K562 (cell line): ENCODE measurements at regions not wholly inside any gene's neighbourhood (a gene's known extent, or its start where the extent isn't known, plus 50 kb on each side); places are given as distances from the start of the nearest gene placed in this dataset.

Experiments
- HDAC6 ChIP-seq: IDR thresholded peaks from 2 replicates; pipeline ENCODE4 v1.6.1; 2012; ENCODE audit warnings: low read depth, mild to moderate bottlenecking, control low read depth, inconsistent platforms, low read length, moderate library complexity
- HMG20B ChIP-seq: fragments of 250-450 bp; sonication (Bioruptor Pico); IDR thresholded peaks from 2 replicates; pipeline ENCODE4 v1.5.0; 2021; ENCODE audit warnings: mild to moderate bottlenecking
- L3MBTL2 ChIP-seq: fragments of 450-650 bp; IDR thresholded peaks from 2 replicates; pipeline ENCODE4 v1.6.1; 2016; ENCODE audit warnings: mild to moderate bottlenecking, moderate library complexity
- NCOA6 ChIP-seq: fragments of 450-650 bp; IDR thresholded peaks from 2 replicates; pipeline ENCODE4 v1.6.1; 2017; ENCODE audit warnings: mild to moderate bottlenecking
- ZFP30 ChIP-seq: fragments of 250-450 bp; sonication (Bioruptor Pico); IDR thresholded peaks from 2 replicates; pipeline ENCODE4 v1.8.0; 2022; ENCODE audit warnings: moderate library complexity, mild to moderate bottlenecking, inconsistent platforms, borderline replicate concordance
- ZNF224 ChIP-seq: sonication (generic); formaldehyde crosslinking; IDR thresholded peaks from 2 replicates; pipeline ENCODE4 v1.8.0; 2022; ENCODE audit warnings: mild to moderate bottlenecking, missing genetic modification reagents
- ZNF324 ChIP-seq: fragments of 250-450 bp; sonication (Bioruptor Pico); IDR thresholded peaks from 2 replicates; pipeline ENCODE4 v1.4.0; 2020; ENCODE audit warnings: mild to moderate bottlenecking
- TF ChIP-seq, protein P1 (sequence below): IDR thresholded peaks from 3 replicates; pipeline ENCODE4 v1.6.1; 2011; ENCODE audit warnings: borderline replicate concordance, mild to moderate bottlenecking; ENCODE audit not compliant: insufficient read length, insufficient read depth
- TF ChIP-seq, protein P2 (sequence below): conservative IDR thresholded peaks from 2 replicates; pipeline ENCODE4 v1.6.1; 2011; ENCODE audit warnings: low read depth, mild to moderate bottlenecking, low read length; ENCODE audit not compliant: control insufficient read depth
- TF ChIP-seq, protein P3 (sequence below), 3 experiments: IDR thresholded peaks in 2 of 3; conservative IDR thresholded peaks in 1 of 3; 2 replicates each; pipeline ENCODE4 v1.5.1; 2011 to 2012; ENCODE audit warnings: low read length in 3 of 3, mild to moderate bottlenecking in 3 of 3, control low read depth in 2 of 3, improper control_type of control experiment in 1 of 3, inconsistent platforms in 1 of 3, low read depth in 1 of 3, mixed read lengths in 1 of 3, moderate library complexity in 1 of 3; ENCODE audit not compliant: insufficient read depth in 2 of 3

DNA sequence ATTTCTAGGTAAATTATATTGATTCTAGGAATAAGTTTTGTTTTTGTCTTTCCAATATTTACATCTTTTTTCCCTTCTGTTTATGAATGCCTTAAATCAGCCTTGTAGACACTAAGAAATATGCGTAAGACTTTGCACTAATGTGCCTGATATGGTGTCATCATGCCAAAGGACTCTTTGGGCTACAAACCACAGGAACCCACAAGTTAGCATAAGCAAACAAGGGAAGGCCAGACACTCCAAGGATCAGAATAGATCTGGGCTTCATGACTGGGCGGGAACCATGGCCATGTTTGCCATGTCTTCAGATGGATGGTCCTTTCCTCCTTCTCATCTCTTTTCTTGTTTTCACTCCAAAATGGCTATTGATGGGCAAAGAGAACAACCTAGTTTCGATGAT is 242.2 kb upstream of the CHRNA7 start (continued):
- TF ChIP-seq, protein P1, sequence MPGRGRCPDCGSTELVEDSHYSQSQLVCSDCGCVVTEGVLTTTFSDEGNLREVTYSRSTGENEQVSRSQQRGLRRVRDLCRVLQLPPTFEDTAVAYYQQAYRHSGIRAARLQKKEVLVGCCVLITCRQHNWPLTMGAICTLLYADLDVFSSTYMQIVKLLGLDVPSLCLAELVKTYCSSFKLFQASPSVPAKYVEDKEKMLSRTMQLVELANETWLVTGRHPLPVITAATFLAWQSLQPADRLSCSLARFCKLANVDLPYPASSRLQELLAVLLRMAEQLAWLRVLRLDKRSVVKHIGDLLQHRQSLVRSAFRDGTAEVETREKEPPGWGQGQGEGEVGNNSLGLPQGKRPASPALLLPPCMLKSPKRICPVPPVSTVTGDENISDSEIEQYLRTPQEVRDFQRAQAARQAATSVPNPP, result no peak
- TF ChIP-seq, protein P2, sequence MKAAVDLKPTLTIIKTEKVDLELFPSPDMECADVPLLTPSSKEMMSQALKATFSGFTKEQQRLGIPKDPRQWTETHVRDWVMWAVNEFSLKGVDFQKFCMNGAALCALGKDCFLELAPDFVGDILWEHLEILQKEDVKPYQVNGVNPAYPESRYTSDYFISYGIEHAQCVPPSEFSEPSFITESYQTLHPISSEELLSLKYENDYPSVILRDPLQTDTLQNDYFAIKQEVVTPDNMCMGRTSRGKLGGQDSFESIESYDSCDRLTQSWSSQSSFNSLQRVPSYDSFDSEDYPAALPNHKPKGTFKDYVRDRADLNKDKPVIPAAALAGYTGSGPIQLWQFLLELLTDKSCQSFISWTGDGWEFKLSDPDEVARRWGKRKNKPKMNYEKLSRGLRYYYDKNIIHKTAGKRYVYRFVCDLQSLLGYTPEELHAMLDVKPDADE, result no peak
- TF ChIP-seq ZNF324 (CRISPR knock-in tag) (no peak), L3MBTL2 (no peak), ZFP30 (CRISPR knock-in tag) (no peak), NCOA6 (no peak), HMG20B (CRISPR knock-in tag) (no peak), HDAC6 (no peak), ZNF224 (CRISPR knock-in tag) (no peak)
- TF ChIP-seq, protein P3, sequence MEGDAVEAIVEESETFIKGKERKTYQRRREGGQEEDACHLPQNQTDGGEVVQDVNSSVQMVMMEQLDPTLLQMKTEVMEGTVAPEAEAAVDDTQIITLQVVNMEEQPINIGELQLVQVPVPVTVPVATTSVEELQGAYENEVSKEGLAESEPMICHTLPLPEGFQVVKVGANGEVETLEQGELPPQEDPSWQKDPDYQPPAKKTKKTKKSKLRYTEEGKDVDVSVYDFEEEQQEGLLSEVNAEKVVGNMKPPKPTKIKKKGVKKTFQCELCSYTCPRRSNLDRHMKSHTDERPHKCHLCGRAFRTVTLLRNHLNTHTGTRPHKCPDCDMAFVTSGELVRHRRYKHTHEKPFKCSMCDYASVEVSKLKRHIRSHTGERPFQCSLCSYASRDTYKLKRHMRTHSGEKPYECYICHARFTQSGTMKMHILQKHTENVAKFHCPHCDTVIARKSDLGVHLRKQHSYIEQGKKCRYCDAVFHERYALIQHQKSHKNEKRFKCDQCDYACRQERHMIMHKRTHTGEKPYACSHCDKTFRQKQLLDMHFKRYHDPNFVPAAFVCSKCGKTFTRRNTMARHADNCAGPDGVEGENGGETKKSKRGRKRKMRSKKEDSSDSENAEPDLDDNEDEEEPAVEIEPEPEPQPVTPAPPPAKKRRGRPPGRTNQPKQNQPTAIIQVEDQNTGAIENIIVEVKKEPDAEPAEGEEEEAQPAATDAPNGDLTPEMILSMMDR (IDR thresholded peaks at IDR 0.05 in 2 of 3, conservative IDR thresholded peaks at IDR 0.05 in 1 of 3; ENCODE audit: insufficient read depth in 2 of 3, low read depth in 1 of 3, low read length in 3 of 3), result no peak
